Medulla oblongata (tissue), 1 donor: ENCODE measurements at regions not wholly inside any gene's neighbourhood (a gene's known extent, or its start where the extent isn't known, plus 50 kb on each side); places are given as distances from the start of the nearest gene placed in this dataset.

Source experiments
- DNase-seq: peaks from one replicate; pipeline ENCODE4 v3.0.0-alpha.2; 2015; ENCODE audit errors: extremely low spot score

DNA sequence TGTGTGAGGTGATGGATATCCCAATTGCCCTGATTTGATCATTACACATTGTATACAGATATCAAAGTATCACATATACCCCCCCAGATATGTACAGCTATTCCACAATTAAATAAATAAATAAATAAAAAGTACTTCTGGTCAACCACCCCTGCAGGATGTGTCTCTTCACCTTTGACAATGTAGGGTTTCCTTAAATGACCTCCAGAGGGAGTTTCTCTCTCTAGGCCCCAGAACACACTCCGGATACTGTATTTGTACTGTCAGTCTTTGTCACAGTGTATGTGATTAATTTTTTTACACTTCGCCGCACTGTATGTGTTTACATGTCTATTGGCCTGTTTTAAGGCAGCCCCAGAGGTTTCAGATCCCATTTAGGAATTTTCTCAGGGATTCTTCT is 123.6 kb downstream of the ADCYAP1R1 start:
- no peak for DNase-seq

DNA sequence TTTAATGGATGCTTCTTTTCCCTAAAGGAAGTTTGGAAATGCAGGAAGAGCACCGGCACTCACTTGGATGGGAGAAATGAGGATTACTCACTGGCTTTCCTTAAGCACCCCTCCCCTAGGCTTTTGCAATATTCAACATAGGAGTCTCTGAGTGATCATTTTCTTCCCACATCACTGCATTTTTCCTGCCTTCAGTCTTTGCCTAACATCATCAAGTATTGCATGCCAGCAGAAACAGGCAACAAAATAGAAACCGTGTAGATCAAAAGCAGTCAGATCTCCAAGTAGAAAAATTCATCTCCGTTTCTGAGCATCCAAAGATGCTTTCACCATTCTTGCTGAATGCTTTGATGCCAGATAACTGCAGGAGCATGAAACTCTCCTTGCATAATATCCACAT is 119.9 kb downstream of the ADCYAP1R1 start:
- DNase-seq = no peak

DNA sequence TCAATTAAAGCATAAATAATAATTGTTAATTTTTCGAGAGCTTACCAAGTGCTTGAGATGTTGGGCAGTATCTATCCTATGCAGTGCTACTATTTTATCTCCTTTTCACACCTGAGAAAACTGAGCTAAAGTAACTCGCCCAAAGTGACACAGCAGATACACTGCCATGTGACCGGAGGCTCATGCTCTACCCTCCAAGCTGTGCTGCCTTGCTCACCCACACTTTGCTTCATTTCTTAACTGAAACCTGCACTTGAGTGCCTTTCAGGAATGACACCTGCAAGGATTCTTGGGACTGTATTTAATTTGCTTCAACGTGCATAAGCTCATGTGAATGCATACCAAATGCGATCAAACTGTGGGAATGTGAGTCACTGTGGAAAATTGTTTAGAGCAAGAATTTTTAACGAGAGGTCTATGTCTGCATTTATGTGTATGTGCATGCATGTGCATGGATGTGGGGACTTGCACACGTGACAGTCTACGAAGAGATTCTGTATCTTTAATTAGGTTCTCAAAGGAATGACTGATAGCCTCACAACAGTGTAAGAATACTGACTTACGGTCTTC is 119.2 kb downstream of the ADCYAP1R1 start:
- DNase-seq = no peak
